Liver (tissue), 8 donors: ENCODE measurements at regions not wholly inside any gene's neighbourhood (a gene's known extent, or its start where the extent isn't known, plus 50 kb on each side); places are given as distances from the start of the nearest gene placed in this dataset.

Experiments
- DNase-seq: peaks from one replicate; pipeline ENCODE4 v3.0.0-alpha.2; 2017; ENCODE audit warnings: low spot score
- H3K27ac ChIP-seq, 2 donors: one replicate each; pipeline ENCODE4 v1.7.0; 2013; ENCODE audit warnings: inconsistent platforms in 2 of 2, low read length in 2 of 2, control low read depth in 1 of 2, low read depth in 1 of 2, mild to moderate bottlenecking in 1 of 2
- H3K27me3 ChIP-seq, 4 donors: one replicate each; pipeline versions ENCODE4 v1.6.1 to v1.7.0; 2013; ENCODE audit warnings: low read length in 3 of 4, inconsistent platforms in 1 of 4, mild to moderate bottlenecking in 1 of 4, moderate library complexity in 1 of 4; ENCODE audit not compliant: control insufficient read depth in 4 of 4, insufficient read depth in 4 of 4
- H3K36me3 ChIP-seq, 4 donors: one replicate each; pipeline versions ENCODE4 v1.6.1 to v1.7.0; 2013; ENCODE audit warnings: low read length in 3 of 4, mild to moderate bottlenecking in 3 of 4, low read depth in 1 of 4, moderate library complexity in 1 of 4; ENCODE audit not compliant: control insufficient read depth in 4 of 4, insufficient read depth in 3 of 4
- H3K4me1 ChIP-seq, 4 donors: one replicate each; pipeline versions ENCODE4 v1.6.1 to v1.7.0; 2013; ENCODE audit warnings: low read length in 3 of 4, mild to moderate bottlenecking in 3 of 4, moderate library complexity in 1 of 4; ENCODE audit not compliant: control insufficient read depth in 4 of 4, insufficient read depth in 4 of 4
- H3K4me3 ChIP-seq, 3 donors: one replicate each; pipeline versions ENCODE4 v1.6.1 to v1.7.0; 2013; ENCODE audit warnings: low read length in 3 of 3, control low read depth in 1 of 3, low read depth in 1 of 3, mild to moderate bottlenecking in 1 of 3
- H3K9ac ChIP-seq, 2 donors: one replicate each; pipeline ENCODE4 v1.7.0; 2013; ENCODE audit warnings: low read length in 2 of 2, mild to moderate bottlenecking in 2 of 2, moderate library complexity in 2 of 2, control low read depth in 1 of 2, low read depth in 1 of 2
- H3K9me3 ChIP-seq, 4 donors: one replicate each; pipeline versions ENCODE4 v1.6.1 to v1.7.0; 2013; ENCODE audit warnings: low read length in 3 of 4; ENCODE audit not compliant: control insufficient read depth in 4 of 4
- ATF3 ChIP-seq: IDR thresholded peaks from 2 replicates; pipeline ENCODE4 v1.6.1; 2016; ENCODE audit warnings: antibody characterized with exemption
- CTCF ChIP-seq: fragments of 150-350 bp; IDR thresholded peaks from 2 replicates; pipeline ENCODE4 v1.5.1; 2017; ENCODE audit warnings: improper control_type of control experiment, low read depth, low read length; ENCODE audit not compliant: missing input control
- EGR1 ChIP-seq, 2 donors: IDR thresholded peaks; 2 replicates each; pipeline ENCODE4 v1.6.1; 2016 to 2018; ENCODE audit warnings: antibody characterized with exemption in 2 of 2, low read depth in 2 of 2
- FOXA1 ChIP-seq: IDR thresholded peaks from 2 replicates; pipeline ENCODE4 v1.6.1; 2016; ENCODE audit warnings: antibody characterized with exemption
- FOXA2 ChIP-seq: IDR thresholded peaks from 2 replicates; pipeline ENCODE4 v1.6.1; 2016; ENCODE audit warnings: antibody characterized with exemption
- GABPA ChIP-seq, 2 donors: IDR thresholded peaks in 1 of 2; conservative IDR thresholded peaks in 1 of 2; 2 replicates each; pipeline ENCODE4 v1.6.1; 2016; ENCODE audit warnings: antibody characterized with exemption in 2 of 2, mild to moderate bottlenecking in 1 of 2, moderate library complexity in 1 of 2
- HNF4A ChIP-seq, 2 donors: conservative IDR thresholded peaks; 2 replicates each; pipeline ENCODE4 v1.6.1; 2016; ENCODE audit warnings: antibody characterized with exemption in 2 of 2, mild to moderate bottlenecking in 2 of 2
- HNF4G ChIP-seq: IDR thresholded peaks from 2 replicates; pipeline ENCODE4 v1.6.1; 2016; ENCODE audit warnings: antibody characterized with exemption
- JUND ChIP-seq, 2 donors: IDR thresholded peaks; 2 replicates each; pipeline ENCODE4 v1.6.1; 2016; ENCODE audit warnings: antibody characterized with exemption in 2 of 2
- MAX ChIP-seq: IDR thresholded peaks from 2 replicates; pipeline ENCODE4 v1.6.1; 2016; ENCODE audit warnings: antibody characterized with exemption
- NR2F2 ChIP-seq: IDR thresholded peaks from 2 replicates; pipeline ENCODE4 v1.6.1; 2016; ENCODE audit warnings: antibody characterized with exemption
- RAD21 ChIP-seq, 2 donors: IDR thresholded peaks; 2 replicates each; pipeline ENCODE4 v1.6.1; 2016; ENCODE audit warnings: antibody characterized with exemption in 2 of 2, mild to moderate bottlenecking in 2 of 2
- RXRA ChIP-seq, 2 donors: IDR thresholded peaks; 2 replicates each; pipeline ENCODE4 v1.6.1; 2017 to 2018; ENCODE audit warnings: antibody characterized with exemption in 2 of 2, mild to moderate bottlenecking in 1 of 2
- SP1 ChIP-seq: IDR thresholded peaks from 2 replicates; pipeline ENCODE4 v1.6.1; 2018; ENCODE audit warnings: antibody characterized with exemption, mild to moderate bottlenecking
- TAF1 ChIP-seq: conservative IDR thresholded peaks from 2 replicates; pipeline ENCODE4 v1.6.1; 2016; ENCODE audit warnings: antibody characterized with exemption, mild to moderate bottlenecking
- YY1 ChIP-seq: IDR thresholded peaks from 2 replicates; pipeline ENCODE4 v1.6.1; 2016; ENCODE audit warnings: antibody characterized with exemption, mild to moderate bottlenecking
- ZBTB33 ChIP-seq: IDR thresholded peaks from 2 replicates; pipeline ENCODE4 v1.6.1; 2016; ENCODE audit warnings: antibody characterized with exemption
- WGBS: extraction: QIAGEN DNeasy Blood & Tissue Kit; methylation state at CpG from one replicate; pipeline ENCODE4 v1.1.7; 2013; 5-methylcytosine and 5-hydroxymethylcytosine counted together
- TF ChIP-seq, protein P1 (sequence below): IDR thresholded peaks from 2 replicates; pipeline ENCODE4 v1.6.1; 2016; ENCODE audit warnings: antibody characterized with exemption, mild to moderate bottlenecking
- donor health status: healthy.
- donor health status: healthy.
- donor health status: healthy.
- donor health status: healthy.
- donor health status: healthy.

GRCh38 chr15:38019066-38019465 lies 84.6 kb downstream of the TMCO5A start:
- TF ChIP-seq ZBTB33 (no peak), YY1 (no peak), NR2F2 (no peak), HNF4A (conservative IDR thresholded peaks at IDR 0.05) (no peak), SP1 (no peak), JUND (IDR thresholded peaks at IDR 0.05) (no peak), CTCF (no peak), EGR1 (IDR thresholded peaks at IDR 0.05; ENCODE audit: low read depth in 2 of 2) (no peak), RXRA (IDR thresholded peaks at IDR 0.05) (no peak), TAF1 (no peak), GABPA (IDR thresholded peaks at IDR 0.05 in 1 of 2, conservative IDR thresholded peaks at IDR 0.05 in 1 of 2) (no peak), ATF3 (no peak)
- H3K4me1 ChIP-seq = no peaks in the 10 kb centered on the region
- H3K27ac ChIP-seq = no peak overlapping the region
- peaks cover 0 to 2% (median 0%) of the 10 kb centered on the region in 4 donors for H3K27me3 ChIP-seq
- no peak overlapping the region for H3K4me3 ChIP-seq
- no peak overlapping the region for H3K9ac ChIP-seq
- DNase-seq = no peak
- H3K9me3 ChIP-seq = no peaks in the 10 kb centered on the region
- H3K36me3 ChIP-seq = no peaks in the 10 kb centered on the region

GRCh38 chr15:38021259-38021658 lies 86.8 kb downstream of the TMCO5A start:
- 92% methylated on average over 1 of the region's 1 CpG for WGBS

More at GRCh38 chr15:38021259-38021658, 86.8 kb downstream of the TMCO5A start:
- TF ChIP-seq RAD21 (IDR thresholded peaks at IDR 0.05) (no peak), TAF1 (no peak), HNF4A (conservative IDR thresholded peaks at IDR 0.05) (no peak), CTCF (no peak), NR2F2 (no peak), YY1 (no peak), MAX (no peak), SP1 (no peak), ZBTB33 (no peak), FOXA1 (no peak), RXRA (IDR thresholded peaks at IDR 0.05) (no peak), HNF4G (no peak), EGR1 (IDR thresholded peaks at IDR 0.05; ENCODE audit: low read depth in 2 of 2) (no peak), FOXA2 (no peak), GABPA (IDR thresholded peaks at IDR 0.05 in 1 of 2, conservative IDR thresholded peaks at IDR 0.05 in 1 of 2) (no peak), JUND (IDR thresholded peaks at IDR 0.05) (no peak)
- TF ChIP-seq, protein P1, sequence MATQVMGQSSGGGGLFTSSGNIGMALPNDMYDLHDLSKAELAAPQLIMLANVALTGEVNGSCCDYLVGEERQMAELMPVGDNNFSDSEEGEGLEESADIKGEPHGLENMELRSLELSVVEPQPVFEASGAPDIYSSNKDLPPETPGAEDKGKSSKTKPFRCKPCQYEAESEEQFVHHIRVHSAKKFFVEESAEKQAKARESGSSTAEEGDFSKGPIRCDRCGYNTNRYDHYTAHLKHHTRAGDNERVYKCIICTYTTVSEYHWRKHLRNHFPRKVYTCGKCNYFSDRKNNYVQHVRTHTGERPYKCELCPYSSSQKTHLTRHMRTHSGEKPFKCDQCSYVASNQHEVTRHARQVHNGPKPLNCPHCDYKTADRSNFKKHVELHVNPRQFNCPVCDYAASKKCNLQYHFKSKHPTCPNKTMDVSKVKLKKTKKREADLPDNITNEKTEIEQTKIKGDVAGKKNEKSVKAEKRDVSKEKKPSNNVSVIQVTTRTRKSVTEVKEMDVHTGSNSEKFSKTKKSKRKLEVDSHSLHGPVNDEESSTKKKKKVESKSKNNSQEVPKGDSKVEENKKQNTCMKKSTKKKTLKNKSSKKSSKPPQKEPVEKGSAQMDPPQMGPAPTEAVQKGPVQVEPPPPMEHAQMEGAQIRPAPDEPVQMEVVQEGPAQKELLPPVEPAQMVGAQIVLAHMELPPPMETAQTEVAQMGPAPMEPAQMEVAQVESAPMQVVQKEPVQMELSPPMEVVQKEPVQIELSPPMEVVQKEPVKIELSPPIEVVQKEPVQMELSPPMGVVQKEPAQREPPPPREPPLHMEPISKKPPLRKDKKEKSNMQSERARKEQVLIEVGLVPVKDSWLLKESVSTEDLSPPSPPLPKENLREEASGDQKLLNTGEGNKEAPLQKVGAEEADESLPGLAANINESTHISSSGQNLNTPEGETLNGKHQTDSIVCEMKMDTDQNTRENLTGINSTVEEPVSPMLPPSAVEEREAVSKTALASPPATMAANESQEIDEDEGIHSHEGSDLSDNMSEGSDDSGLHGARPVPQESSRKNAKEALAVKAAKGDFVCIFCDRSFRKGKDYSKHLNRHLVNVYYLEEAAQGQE = no peak
- no peak for DNase-seq
- Histone ChIP-seq H3K27ac (no peak overlapping the region), H3K36me3 (no peaks in the 10 kb centered on the region), H3K4me3 (no peak overlapping the region), H3K4me1 (no peaks in the 10 kb centered on the region), H3K27me3 (peaks cover 0 to 2% (median 0%) of the 10 kb centered on the region in 4 donors), H3K9me3 (no peaks in the 10 kb centered on the region), H3K9ac (no peak overlapping the region)
